Ovary (tissue), 3 donors: ENCODE measurements at regions not wholly inside any gene's neighbourhood (a gene's known extent, or its start where the extent isn't known, plus 50 kb on each side); places are given as distances from the start of the nearest gene placed in this dataset.
"Not testable (repeated sequence)": the region's sequence is repeated elsewhere in the genome, so short reads cannot be mapped to it uniquely, and the experiment has no call there.

ENCODE experiments used
- EP300 ChIP-seq: sonication (generic); formaldehyde crosslinking; IDR thresholded peaks from one replicate; pipeline ENCODE4 v1.6.1; 2017; ENCODE audit warnings: antibody characterized with exemption
- POLR2A ChIP-seq: fragments of 450-650 bp; IDR thresholded peaks from one replicate; pipeline ENCODE4 v1.6.1; 2017; ENCODE audit warnings: antibody characterized with exemption, mild to moderate bottlenecking, moderate library complexity
- TF ChIP-seq, protein P1 (sequence below), 3 donors: fragments of 450-650 bp in 2 of 3; fragments of 200-600 bp in 1 of 3; IDR thresholded peaks; one replicate each; pipeline versions ENCODE4 v1.5.1 to v1.8.0; 2016 to 2022; ENCODE audit warnings: antibody characterized with exemption in 3 of 3, mild to moderate bottlenecking in 1 of 3
- donor health status: DM: no; HTN: no; CAD: no.

DNA sequence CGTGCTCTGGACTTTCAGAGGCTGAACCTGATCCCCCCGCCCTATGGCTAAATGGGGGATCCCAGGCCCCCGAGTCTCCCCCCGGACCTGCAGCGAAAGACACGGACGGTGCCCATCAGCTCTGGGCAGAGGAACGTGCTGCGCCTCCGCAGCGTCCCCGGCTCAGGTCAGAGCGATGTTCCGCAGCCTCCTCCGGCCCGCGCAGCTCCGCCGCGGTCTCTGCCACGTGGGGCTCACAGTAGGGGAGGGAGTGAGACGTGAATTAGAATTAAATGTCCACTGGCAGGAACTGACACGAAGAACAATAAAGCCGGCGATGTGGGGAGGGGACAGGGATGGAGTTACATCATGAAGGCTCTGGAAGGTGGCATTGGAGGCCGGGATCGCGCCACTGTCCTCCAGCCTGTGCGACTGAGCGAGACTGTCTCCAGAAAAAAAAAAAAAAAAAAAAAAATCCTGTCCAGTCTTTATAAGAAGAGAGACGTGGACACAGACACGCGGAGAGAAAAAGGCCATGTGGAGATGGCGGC lies 4053.0 kb upstream of the TPTE start:
- TF ChIP-seq, protein P1, sequence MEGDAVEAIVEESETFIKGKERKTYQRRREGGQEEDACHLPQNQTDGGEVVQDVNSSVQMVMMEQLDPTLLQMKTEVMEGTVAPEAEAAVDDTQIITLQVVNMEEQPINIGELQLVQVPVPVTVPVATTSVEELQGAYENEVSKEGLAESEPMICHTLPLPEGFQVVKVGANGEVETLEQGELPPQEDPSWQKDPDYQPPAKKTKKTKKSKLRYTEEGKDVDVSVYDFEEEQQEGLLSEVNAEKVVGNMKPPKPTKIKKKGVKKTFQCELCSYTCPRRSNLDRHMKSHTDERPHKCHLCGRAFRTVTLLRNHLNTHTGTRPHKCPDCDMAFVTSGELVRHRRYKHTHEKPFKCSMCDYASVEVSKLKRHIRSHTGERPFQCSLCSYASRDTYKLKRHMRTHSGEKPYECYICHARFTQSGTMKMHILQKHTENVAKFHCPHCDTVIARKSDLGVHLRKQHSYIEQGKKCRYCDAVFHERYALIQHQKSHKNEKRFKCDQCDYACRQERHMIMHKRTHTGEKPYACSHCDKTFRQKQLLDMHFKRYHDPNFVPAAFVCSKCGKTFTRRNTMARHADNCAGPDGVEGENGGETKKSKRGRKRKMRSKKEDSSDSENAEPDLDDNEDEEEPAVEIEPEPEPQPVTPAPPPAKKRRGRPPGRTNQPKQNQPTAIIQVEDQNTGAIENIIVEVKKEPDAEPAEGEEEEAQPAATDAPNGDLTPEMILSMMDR (IDR thresholded peaks at IDR 0.05) = not testable (repeated sequence)
- not testable (repeated sequence) for TF ChIP-seq POLR2A, EP300
